ENCODE measurements at regions not wholly inside any gene's neighbourhood (a gene's known extent, or its start where the extent isn't known, plus 50 kb on each side); places are given as distances from the start of the nearest gene placed in this dataset.

DNA sequence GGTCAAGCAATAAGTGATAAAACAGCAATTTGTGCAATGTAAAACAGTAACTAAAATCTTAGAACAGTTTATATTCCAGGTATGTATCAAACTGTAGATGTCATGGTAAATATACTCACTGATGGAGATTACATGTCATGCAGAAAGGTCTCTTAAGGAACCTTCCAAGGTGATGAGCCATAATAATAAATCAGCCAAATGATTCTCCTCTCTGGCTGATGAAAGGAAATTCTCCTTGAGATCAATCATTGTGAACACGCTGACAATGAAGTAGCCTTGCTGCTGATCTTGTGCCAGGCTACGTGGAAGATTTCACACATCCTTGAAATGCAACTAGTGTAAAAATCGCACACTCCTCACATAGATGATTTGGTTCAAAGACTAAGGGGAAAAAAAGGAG, 392.5 kb upstream of the CDH7 start:
- TF ChIP-seq, protein P1, sequence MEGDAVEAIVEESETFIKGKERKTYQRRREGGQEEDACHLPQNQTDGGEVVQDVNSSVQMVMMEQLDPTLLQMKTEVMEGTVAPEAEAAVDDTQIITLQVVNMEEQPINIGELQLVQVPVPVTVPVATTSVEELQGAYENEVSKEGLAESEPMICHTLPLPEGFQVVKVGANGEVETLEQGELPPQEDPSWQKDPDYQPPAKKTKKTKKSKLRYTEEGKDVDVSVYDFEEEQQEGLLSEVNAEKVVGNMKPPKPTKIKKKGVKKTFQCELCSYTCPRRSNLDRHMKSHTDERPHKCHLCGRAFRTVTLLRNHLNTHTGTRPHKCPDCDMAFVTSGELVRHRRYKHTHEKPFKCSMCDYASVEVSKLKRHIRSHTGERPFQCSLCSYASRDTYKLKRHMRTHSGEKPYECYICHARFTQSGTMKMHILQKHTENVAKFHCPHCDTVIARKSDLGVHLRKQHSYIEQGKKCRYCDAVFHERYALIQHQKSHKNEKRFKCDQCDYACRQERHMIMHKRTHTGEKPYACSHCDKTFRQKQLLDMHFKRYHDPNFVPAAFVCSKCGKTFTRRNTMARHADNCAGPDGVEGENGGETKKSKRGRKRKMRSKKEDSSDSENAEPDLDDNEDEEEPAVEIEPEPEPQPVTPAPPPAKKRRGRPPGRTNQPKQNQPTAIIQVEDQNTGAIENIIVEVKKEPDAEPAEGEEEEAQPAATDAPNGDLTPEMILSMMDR (IDR thresholded peaks at IDR 0.05; ENCODE audit: insufficient read depth, low read length, poor library complexity, severe bottlenecking) = no peak
- Histone ChIP-seq H3K27me3 (ENCODE audit: control insufficient read depth, insufficient read depth, low read length) (no peaks in the 10 kb centered on the region), H3K4me3 (ENCODE audit: low read depth, low read length) (no peak overlapping the region), H3K36me3 (ENCODE audit: control insufficient read depth, insufficient read depth, low read length) (no peaks in the 10 kb centered on the region)
- no peak for DNase-seq (ENCODE audit: low read depth)

DNA sequence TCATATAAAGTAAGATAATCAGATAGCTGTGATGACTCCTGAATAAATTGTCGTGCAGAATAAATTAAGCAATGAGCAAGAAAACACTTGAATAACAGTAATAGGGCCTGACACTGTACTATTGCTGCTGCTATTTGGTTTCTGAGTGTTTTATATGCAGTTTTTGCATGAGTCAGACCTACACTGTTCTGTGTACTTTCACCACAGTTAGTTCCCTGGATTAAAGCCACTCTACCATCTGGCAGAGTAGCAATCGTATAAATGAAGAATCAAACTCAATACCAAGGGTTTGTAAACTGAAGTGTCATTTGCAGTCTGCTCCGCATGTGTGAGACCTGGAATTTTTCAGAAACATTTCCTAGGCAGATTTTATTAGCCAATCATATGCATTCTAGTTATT, 398.6 kb upstream of the CDH7 start:
- Histone ChIP-seq H3K36me3 (ENCODE audit: control insufficient read depth, insufficient read depth, low read length) (no peaks in the 10 kb centered on the region), H3K4me3 (ENCODE audit: low read depth, low read length) (no peak overlapping the region), H3K27me3 (ENCODE audit: control insufficient read depth, insufficient read depth, low read length) (no peaks in the 10 kb centered on the region)
- TF ChIP-seq, protein P1 (IDR thresholded peaks at IDR 0.05; ENCODE audit: insufficient read depth, low read length, poor library complexity, severe bottlenecking) = no peak
- no peak for DNase-seq (ENCODE audit: low read depth)

DNA sequence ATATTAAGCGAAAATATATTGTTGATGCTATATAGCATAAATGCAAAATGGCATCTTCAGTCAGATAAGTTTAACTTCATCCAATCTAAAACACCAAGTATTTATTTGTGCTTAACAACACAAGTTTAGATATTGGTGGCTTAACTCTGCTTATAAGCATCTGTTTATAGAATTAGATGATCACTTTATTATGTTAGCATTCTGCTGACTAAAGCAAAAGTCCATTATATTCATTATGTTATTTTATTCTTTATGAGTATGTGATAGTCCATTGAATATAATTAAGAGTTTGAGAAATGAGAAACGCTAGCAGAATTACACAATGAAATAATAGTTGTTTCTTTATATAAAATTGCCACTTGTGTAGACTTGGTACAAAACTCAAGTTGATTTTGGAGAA, 401.2 kb upstream of the CDH7 start:
- Histone ChIP-seq H3K4me3 (ENCODE audit: low read depth, low read length) (no peak overlapping the region), H3K36me3 (ENCODE audit: control insufficient read depth, insufficient read depth, low read length) (no peaks in the 10 kb centered on the region), H3K27me3 (ENCODE audit: control insufficient read depth, insufficient read depth, low read length) (no peaks in the 10 kb centered on the region)
- DNase-seq (ENCODE audit: low read depth) = no peak
- TF ChIP-seq, protein P1 (IDR thresholded peaks at IDR 0.05; ENCODE audit: insufficient read depth, low read length, poor library complexity, severe bottlenecking) = no peak

DNA sequence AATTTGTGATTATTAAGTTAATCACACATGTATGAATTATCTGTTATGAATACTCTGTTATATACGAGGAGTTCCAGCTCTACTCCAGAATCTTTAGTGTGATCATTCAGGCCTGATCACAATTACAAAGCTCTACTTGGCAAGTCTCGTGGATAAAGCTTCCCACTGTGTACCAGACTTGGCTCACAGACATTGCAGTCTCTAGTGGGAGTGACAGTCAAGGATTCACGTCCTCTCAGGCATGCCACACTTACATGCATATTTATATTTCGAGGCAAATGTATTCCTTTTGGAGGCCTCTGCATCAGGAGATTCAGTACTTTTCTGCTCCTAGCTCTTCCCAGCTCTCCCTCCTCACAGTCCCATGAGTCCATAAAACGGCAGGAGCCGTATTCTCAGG, 403.4 kb upstream of the CDH7 start:
- DNase-seq (ENCODE audit: low read depth) = no peak
- Histone ChIP-seq H3K36me3 (ENCODE audit: control insufficient read depth, insufficient read depth, low read length) (no peaks in the 10 kb centered on the region), H3K27me3 (ENCODE audit: control insufficient read depth, insufficient read depth, low read length) (no peaks in the 10 kb centered on the region), H3K4me3 (ENCODE audit: low read depth, low read length) (no peak overlapping the region)
- TF ChIP-seq, protein P1 (IDR thresholded peaks at IDR 0.05; ENCODE audit: insufficient read depth, low read length, poor library complexity, severe bottlenecking) = no peak

DNA sequence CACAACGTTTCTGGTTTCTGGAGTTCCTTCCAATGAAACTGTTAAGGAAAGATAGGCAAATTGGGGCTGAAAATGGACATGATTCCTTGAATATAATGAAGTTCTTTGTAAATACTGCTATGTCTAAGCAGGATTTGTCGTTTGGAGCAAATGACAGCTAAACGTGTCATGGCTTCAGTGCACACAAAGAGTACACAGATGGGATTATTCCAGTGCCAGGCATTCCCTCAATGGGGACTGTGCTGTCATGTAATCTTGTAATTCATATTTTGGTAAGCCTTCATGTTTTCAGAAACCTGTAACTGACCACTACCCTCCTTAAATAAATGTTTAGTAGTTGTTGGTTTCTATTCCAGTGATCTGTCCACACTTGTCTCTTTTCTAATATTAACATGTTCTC, 404.7 kb upstream of the CDH7 start:
- TF ChIP-seq, protein P1 (IDR thresholded peaks at IDR 0.05; ENCODE audit: insufficient read depth, low read length, poor library complexity, severe bottlenecking) = no peak
- no peaks in the 10 kb centered on the region for H3K36me3 ChIP-seq (ENCODE audit: control insufficient read depth, insufficient read depth, low read length)
- DNase-seq (ENCODE audit: low read depth) = no peak
- H3K4me3 ChIP-seq (ENCODE audit: low read depth, low read length) = no peak overlapping the region
- H3K27me3 ChIP-seq (ENCODE audit: control insufficient read depth, insufficient read depth, low read length) = no peaks in the 10 kb centered on the region

DNA sequence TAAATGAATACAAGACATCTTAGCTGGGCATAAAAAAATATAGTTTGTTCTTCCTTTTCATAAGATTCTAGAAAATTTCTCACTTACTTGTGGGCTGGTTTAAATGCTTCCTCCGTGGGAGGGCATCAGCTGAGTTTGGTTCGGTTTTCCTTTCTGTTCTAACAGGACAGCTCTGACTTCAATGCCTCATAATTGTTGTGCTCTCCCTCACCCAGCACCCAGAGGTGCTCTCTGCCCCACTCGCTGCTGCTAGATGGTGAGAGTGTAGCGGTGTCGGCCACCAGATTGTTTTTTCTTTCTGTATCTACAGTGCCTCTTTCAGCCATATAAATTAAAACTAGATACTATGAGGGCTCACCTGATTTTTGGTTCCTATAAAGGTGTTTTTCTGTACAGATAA, 407.2 kb upstream of the CDH7 start:
- Histone ChIP-seq H3K27me3 (ENCODE audit: control insufficient read depth, insufficient read depth, low read length) (no peaks in the 10 kb centered on the region), H3K36me3 (ENCODE audit: control insufficient read depth, insufficient read depth, low read length) (no peaks in the 10 kb centered on the region), H3K4me3 (ENCODE audit: low read depth, low read length) (no peak overlapping the region)
- no peak for DNase-seq (ENCODE audit: low read depth)
- TF ChIP-seq, protein P1 (IDR thresholded peaks at IDR 0.05; ENCODE audit: insufficient read depth, low read length, poor library complexity, severe bottlenecking) = no peak

Measured in kidney epithelial cell (primary cell).